ENCODE measurements at regions not wholly inside any gene's neighbourhood (a gene's known extent, or its start where the extent isn't known, plus 50 kb on each side); places are given as distances from the start of the nearest gene placed in this dataset.

DNA sequence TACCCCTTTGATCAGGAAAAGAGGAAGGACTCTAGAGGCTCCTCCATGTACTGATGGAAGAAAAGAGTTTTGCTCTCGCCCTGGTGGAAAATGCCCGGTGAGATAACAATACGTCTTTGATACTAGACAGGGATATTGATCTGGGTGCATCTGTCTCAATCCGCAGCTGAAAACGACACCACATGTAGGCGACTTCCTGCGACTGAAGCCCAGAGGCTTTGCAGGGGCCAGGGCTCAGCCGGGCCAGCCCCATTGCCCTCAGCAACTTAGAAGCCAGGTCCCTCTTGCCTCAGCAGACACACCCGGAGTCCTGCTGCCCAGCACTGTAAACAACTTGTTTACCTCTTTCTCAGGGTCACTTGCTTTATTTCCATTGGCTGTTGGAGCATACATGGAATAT lies 409.4 kb downstream of the IRS2 start:
- no peak for TF ChIP-seq POLR2A (IDR thresholded peaks at IDR 0.05)
- TF ChIP-seq, protein P1, sequence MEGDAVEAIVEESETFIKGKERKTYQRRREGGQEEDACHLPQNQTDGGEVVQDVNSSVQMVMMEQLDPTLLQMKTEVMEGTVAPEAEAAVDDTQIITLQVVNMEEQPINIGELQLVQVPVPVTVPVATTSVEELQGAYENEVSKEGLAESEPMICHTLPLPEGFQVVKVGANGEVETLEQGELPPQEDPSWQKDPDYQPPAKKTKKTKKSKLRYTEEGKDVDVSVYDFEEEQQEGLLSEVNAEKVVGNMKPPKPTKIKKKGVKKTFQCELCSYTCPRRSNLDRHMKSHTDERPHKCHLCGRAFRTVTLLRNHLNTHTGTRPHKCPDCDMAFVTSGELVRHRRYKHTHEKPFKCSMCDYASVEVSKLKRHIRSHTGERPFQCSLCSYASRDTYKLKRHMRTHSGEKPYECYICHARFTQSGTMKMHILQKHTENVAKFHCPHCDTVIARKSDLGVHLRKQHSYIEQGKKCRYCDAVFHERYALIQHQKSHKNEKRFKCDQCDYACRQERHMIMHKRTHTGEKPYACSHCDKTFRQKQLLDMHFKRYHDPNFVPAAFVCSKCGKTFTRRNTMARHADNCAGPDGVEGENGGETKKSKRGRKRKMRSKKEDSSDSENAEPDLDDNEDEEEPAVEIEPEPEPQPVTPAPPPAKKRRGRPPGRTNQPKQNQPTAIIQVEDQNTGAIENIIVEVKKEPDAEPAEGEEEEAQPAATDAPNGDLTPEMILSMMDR (IDR thresholded peaks at IDR 0.05), result no peak
